Activated T-helper 17 cell treated with anti-CD3 and anti-CD28 coated beads, Interleukin-2, amount 50 U/mL, for 72 hours (primary cell): ENCODE measurements at regions not wholly inside any gene's neighbourhood (a gene's known extent, or its start where the extent isn't known, plus 50 kb on each side); places are given as distances from the start of the nearest gene placed in this dataset.

Source experiments
- ATAC-seq: fragments of 150-1000 bp; cut with Tn5 transposase; replicated peaks from 2 replicates; pipeline ENCODE4 v1.10.0; 2021; ENCODE audit warnings: mild to moderate bottlenecking, moderate library complexity
- H3K27ac Mint-ChIP-seq: one replicate; pipeline ENCODE4 v1.8.0; 2022; ENCODE audit warnings: mixed read lengths
- H3K27me3 Mint-ChIP-seq: one replicate; pipeline ENCODE4 v1.8.0; 2022; ENCODE audit warnings: mixed read lengths
- H3K36me3 Mint-ChIP-seq: one replicate; pipeline ENCODE4 v1.8.0; 2022; ENCODE audit warnings: low read depth, mild to moderate bottlenecking, mixed read lengths
- H3K4me1 Mint-ChIP-seq: one replicate; pipeline ENCODE4 v1.8.0; 2022; ENCODE audit warnings: mixed read lengths
- H3K4me3 Mint-ChIP-seq: one replicate; pipeline ENCODE4 v1.8.0; 2022; ENCODE audit warnings: mild to moderate bottlenecking, mixed read lengths
- H3K9me3 Mint-ChIP-seq: one replicate; pipeline ENCODE4 v1.8.0; 2022; ENCODE audit warnings: mixed read lengths

DNA sequence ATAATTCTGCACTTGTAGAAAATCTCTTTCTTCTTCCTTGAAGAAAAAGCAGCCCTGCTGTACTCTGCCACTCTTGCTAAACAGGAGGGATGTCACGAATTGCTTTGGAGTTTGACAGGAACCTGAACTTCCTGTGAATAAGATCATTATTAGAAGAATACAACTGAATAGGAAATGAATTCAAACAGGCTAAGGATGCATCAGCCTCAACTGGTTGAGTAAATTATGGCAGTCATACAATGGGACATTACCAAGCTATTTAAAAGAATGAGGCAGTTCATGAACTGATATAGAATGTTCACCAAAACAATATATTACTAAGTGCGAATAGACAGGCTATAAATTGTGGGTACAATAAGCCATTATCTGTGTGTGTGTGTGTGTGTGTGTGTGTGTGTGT, 97.1 kb upstream of the DOCK1 start:
- no peak overlapping the region for H3K27ac Mint-ChIP-seq
- no peaks in the 10 kb centered on the region for H3K4me1 Mint-ChIP-seq
- H3K36me3 Mint-ChIP-seq, result no peaks in the 10 kb centered on the region
- no peaks in the 10 kb centered on the region for H3K27me3 Mint-ChIP-seq
- no peaks in the 10 kb centered on the region for H3K9me3 Mint-ChIP-seq
- no peak for ATAC-seq
- no peak overlapping the region for H3K4me3 Mint-ChIP-seq

- Mint-ChIP-seq H3K4me3 (no peak overlapping the region), H3K27ac (no peak overlapping the region), H3K4me1 (no peaks in the 10 kb centered on the region), H3K27me3 (no peaks in the 10 kb centered on the region), H3K36me3 (no peaks in the 10 kb centered on the region), H3K9me3 (peaks cover 7% of the 10 kb centered on the region)
- no peak for ATAC-seq
These were observed 91.8 kb upstream of the DOCK1 start for GRCh38 chr10:126813432-126813831.

DNA sequence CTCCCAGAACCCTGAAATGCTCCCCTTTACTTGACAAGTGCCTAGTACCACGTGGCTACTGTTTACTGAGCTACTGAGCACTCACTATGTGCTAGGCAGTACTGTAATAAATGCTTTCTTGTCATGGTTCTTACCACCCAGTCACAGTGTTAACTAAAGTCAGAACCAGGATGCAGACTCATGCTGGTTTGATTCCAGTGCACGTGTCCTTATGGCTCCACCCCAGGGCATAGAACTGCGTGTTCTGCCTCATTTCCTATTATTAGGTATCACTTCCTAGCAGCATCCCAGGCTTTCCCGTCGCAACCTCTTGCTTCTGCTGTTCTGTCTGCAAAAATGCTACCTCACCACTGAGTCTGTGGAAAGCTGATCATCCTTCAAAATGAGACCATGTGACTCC, 71.7 kb upstream of the DOCK1 start:
- no peak for ATAC-seq
- Mint-ChIP-seq H3K27ac (no peak overlapping the region), H3K9me3 (peaks cover 5% of the 10 kb centered on the region), H3K27me3 (no peaks in the 10 kb centered on the region), H3K4me1 (no peaks in the 10 kb centered on the region), H3K4me3 (no peak overlapping the region), H3K36me3 (no peaks in the 10 kb centered on the region)

GRCh38 chr10:126836009-126836408, 69.2 kb upstream of the DOCK1 start:
- Mint-ChIP-seq H3K27me3 (no peaks in the 10 kb centered on the region), H3K4me3 (no peak overlapping the region), H3K27ac (no peak overlapping the region), H3K4me1 (no peaks in the 10 kb centered on the region), H3K9me3 (no peaks in the 10 kb centered on the region), H3K36me3 (no peaks in the 10 kb centered on the region)
- ATAC-seq, result no peak

GRCh38 chr10:126838316-126838715, 66.9 kb upstream of the DOCK1 start:
- Mint-ChIP-seq H3K4me3 (no peak overlapping the region), H3K9me3 (peaks cover 4% of the 10 kb centered on the region), H3K4me1 (no peaks in the 10 kb centered on the region), H3K27me3 (no peaks in the 10 kb centered on the region), H3K36me3 (no peaks in the 10 kb centered on the region), H3K27ac (no peak overlapping the region)
- ATAC-seq, result no peak

GRCh38 chr10:126839094-126839761, 66.0 kb upstream of the DOCK1 start:
- Mint-ChIP-seq H3K27me3 (no peaks in the 10 kb centered on the region), H3K27ac (no peak overlapping the region), H3K4me3 (no peak overlapping the region), H3K9me3 (peaks cover 4% of the 10 kb centered on the region), H3K4me1 (no peaks in the 10 kb centered on the region), H3K36me3 (no peaks in the 10 kb centered on the region)
- no peak for ATAC-seq

DNA sequence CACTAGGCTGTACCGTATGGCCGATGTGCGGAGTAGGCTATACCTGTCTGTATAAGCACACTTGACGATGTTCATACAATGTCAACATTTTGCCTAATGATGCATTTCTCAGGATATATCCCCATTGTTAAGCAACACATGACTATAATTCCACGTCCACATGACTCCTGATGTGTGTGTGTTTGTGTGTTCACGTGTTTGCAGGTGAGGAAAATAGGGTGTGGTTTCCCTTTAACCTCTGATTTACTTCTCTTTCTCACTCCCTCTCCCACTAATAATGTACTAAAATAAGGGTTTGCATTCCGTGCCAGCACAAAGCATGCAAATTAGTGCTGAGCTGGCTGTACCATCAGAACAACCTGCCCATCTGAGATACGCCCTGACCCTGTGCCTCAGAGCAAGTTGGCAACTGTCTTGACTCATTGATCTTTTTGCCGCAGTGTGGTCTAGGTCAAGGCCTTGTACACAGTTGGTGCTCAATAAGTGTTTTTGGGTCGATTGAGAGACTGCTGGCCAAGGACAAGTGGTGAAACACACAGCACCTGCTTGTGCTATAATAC, 64.6 kb upstream of the DOCK1 start:
- Mint-ChIP-seq H3K4me1 (no peaks in the 10 kb centered on the region), H3K27ac (no peak overlapping the region), H3K36me3 (no peaks in the 10 kb centered on the region), H3K9me3 (peaks cover 4% of the 10 kb centered on the region), H3K27me3 (no peaks in the 10 kb centered on the region), H3K4me3 (no peak overlapping the region)
- no peak for ATAC-seq

GRCh38 chr10:126841341-126841895, 63.8 kb upstream of the DOCK1 start:
- no peaks in the 10 kb centered on the region for H3K4me1 Mint-ChIP-seq
- H3K4me3 Mint-ChIP-seq, result no peak overlapping the region
- ATAC-seq, result no peak
- H3K36me3 Mint-ChIP-seq, result no peaks in the 10 kb centered on the region
- peaks cover 4% of the 10 kb centered on the region for H3K9me3 Mint-ChIP-seq
- H3K27me3 Mint-ChIP-seq, result no peaks in the 10 kb centered on the region
- H3K27ac Mint-ChIP-seq, result no peak overlapping the region

DNA sequence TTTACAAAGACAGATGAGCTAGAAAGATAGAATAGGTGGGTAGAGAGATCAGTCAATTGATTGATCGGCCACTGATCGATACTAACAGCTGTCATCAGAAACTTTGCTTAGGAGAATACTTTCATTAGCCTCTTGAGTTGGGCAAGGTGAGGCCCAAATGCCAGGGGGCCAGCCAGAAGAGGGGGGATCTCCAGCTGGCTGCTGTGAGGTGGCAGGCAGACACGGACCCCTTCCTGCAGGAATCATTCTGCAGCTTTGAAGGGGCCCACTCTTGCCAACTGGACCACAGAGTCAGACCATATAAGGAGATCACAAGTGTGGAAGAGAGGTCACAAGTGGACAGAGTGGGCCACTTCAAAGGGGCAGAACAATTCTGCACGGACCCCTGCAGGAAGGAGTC, 62.9 kb upstream of the DOCK1 start:
- no peak for ATAC-seq
- Mint-ChIP-seq H3K4me1 (no peaks in the 10 kb centered on the region), H3K9me3 (peaks cover 4% of the 10 kb centered on the region), H3K27me3 (no peaks in the 10 kb centered on the region), H3K27ac (no peak overlapping the region), H3K4me3 (no peak overlapping the region), H3K36me3 (no peaks in the 10 kb centered on the region)

DNA sequence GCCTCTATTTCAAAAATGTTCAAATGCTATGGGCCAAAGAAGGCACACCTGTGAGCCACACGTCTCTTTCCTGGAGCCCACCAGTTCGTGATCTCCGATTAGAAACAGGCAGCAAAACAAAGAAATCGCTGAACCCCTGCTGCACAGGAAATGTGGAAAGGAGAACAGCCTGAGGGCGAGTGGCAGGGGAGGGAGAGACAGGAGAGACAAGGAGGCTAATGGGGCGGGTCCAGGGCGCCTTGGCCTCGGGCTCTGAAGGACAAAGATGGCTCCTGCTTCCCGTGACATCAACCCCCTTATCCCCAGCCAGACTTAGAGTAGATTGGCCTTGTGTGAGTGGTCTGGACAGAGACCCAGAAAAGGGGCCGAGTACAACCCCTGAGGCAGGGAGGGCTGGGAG, 62.4 kb upstream of the DOCK1 start:
- Mint-ChIP-seq H3K9me3 (peaks cover 4% of the 10 kb centered on the region), H3K27me3 (no peaks in the 10 kb centered on the region), H3K36me3 (no peaks in the 10 kb centered on the region), H3K27ac (no peak overlapping the region), H3K4me1 (no peaks in the 10 kb centered on the region), H3K4me3 (no peak overlapping the region)
- ATAC-seq, result no peak

DNA sequence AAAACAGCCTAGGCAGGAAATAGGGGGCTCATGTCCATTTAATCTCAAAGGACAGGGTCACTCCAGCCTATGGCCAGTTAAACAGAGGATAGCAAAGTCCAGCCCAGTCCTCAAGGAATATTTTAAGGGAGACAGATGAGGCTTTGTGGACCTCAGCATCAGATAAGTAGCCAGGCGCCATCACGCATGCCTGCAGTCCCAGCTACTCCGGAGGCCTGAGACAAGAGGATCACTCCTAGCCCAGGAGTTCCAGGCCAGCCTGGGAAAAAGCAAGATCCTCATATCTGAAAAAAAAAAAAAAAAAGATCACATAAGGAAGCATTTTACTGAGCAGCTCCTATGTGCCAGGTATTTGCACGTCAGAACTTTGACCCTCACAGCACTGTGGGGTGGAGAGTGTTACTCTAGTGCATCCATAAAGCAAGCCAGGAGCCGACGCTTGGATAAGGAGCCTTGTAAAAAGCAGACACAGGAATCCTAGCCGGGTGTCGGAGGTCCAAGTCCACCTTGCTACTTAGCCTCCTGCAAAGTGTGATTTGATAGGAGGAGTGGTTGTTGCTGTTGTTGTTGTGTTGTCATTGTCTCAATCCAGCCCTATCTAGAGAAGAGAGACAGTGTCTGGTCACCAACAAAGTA, 61.8 kb upstream of the DOCK1 start:
- Mint-ChIP-seq H3K9me3 (peaks cover 4% of the 10 kb centered on the region), H3K4me3 (no peak overlapping the region), H3K27ac (no peak overlapping the region), H3K27me3 (no peaks in the 10 kb centered on the region), H3K36me3 (no peaks in the 10 kb centered on the region), H3K4me1 (no peaks in the 10 kb centered on the region)
- ATAC-seq, result no peak

DNA sequence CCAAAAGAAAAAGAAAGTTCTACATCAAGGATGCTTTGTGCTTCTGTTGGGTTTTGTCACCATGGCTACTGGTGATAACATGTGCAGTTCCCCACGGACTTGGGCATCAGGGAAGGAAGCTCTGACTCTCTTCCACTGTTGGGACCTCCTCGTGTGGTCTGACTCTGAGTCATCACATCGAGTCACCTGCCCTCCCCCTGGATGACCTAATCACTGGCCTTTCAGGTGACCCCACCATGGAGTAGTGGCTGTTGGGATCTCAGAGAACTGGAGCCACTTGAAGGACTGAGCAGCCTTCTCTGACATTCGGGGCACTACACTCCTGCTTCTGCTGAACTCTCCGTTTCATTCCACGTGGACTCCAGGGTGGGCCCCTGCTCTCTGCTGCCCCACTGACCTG, 60.8 kb upstream of the DOCK1 start:
- Mint-ChIP-seq H3K27me3 (no peaks in the 10 kb centered on the region), H3K36me3 (no peaks in the 10 kb centered on the region), H3K4me3 (no peak overlapping the region), H3K4me1 (no peaks in the 10 kb centered on the region), H3K27ac (no peak overlapping the region), H3K9me3 (peaks cover 4% of the 10 kb centered on the region)
- no peak for ATAC-seq

- Mint-ChIP-seq H3K9me3 (peaks cover 8% of the 10 kb centered on the region), H3K4me3 (no peak overlapping the region), H3K27ac (no peak overlapping the region), H3K36me3 (no peaks in the 10 kb centered on the region), H3K4me1 (no peaks in the 10 kb centered on the region), H3K27me3 (no peaks in the 10 kb centered on the region)
- ATAC-seq, result no peak
These were observed 58.8 kb upstream of the DOCK1 start for GRCh38 chr10:126846469-126846868.

DNA sequence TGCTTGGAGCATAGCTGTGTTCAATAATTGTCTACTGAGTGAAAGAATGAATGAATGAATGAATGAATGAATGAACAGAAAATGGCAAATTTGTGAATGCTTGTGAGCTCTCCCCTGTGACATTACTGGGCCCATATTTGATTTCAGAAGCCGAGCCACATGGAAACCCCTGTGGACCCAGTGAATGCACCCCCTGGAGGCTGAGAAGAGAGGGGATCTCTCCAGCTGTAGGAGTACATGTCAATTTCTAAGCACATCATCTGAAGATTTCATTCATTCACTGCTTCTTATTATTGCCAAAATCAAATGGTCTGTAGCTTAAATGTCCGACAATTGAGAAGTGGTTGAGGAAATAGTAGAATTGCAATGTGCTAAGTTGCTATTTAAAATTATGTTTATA, 58.3 kb upstream of the DOCK1 start:
- no peaks in the 10 kb centered on the region for H3K27me3 Mint-ChIP-seq
- no peaks in the 10 kb centered on the region for H3K36me3 Mint-ChIP-seq
- no peak overlapping the region for H3K27ac Mint-ChIP-seq
- H3K4me3 Mint-ChIP-seq, result no peak overlapping the region
- no peak for ATAC-seq
- no peaks in the 10 kb centered on the region for H3K4me1 Mint-ChIP-seq
- H3K9me3 Mint-ChIP-seq, result peaks cover 3% of the 10 kb centered on the region

GRCh38 chr10:126847666-126848065, 57.6 kb upstream of the DOCK1 start:
- no peak for ATAC-seq
- peaks cover 3% of the 10 kb centered on the region for H3K9me3 Mint-ChIP-seq
- H3K4me3 Mint-ChIP-seq, result no peak overlapping the region
- H3K27ac Mint-ChIP-seq, result no peak overlapping the region
- H3K27me3 Mint-ChIP-seq, result no peaks in the 10 kb centered on the region
- H3K36me3 Mint-ChIP-seq, result no peaks in the 10 kb centered on the region
- no peaks in the 10 kb centered on the region for H3K4me1 Mint-ChIP-seq
